CD14-positive monocyte (primary cell): ENCODE measurements at regions not wholly inside any gene's neighbourhood (a gene's known extent, or its start where the extent isn't known, plus 50 kb on each side); places are given as distances from the start of the nearest gene placed in this dataset.

Source experiments
- DNase-seq, 3 donors: peaks; one replicate each; pipeline ENCODE4 v3.0.0-alpha.2; 2011 to 2022
- H2AFZ ChIP-seq: 2 replicates; pipeline ENCODE4 v1.6.0; 2012; ENCODE audit warnings: mild to moderate bottlenecking, low read depth, low read length, inconsistent platforms; ENCODE audit not compliant: insufficient read depth, poor library complexity, severe bottlenecking
- H3K27ac ChIP-seq, 2 donors: 1 replicate in 1 of 2; 2 replicates in 1 of 2; pipeline ENCODE4 v1.5.1; 2012 to 2013; ENCODE audit warnings: low read length in 2 of 2, control low read depth in 1 of 2, inconsistent platforms in 1 of 2, low read depth in 1 of 2, mild to moderate bottlenecking in 1 of 2
- H3K27me3 ChIP-seq, 2 donors: one replicate each; pipeline versions ENCODE4 v1.6.0 to v1.6.1; 2011 to 2013; ENCODE audit warnings: low read length in 2 of 2; ENCODE audit not compliant: control insufficient read depth in 2 of 2, insufficient read depth in 2 of 2
- H3K36me3 ChIP-seq, 2 donors: replicated peaks in 1 of 2; 1 replicate in 1 of 2; 2 replicates in 1 of 2; pipeline versions ENCODE4 v1.5.1 to v1.6.1; 2012 to 2013; ENCODE audit warnings: low read length in 2 of 2, control low read depth in 1 of 2, inconsistent platforms in 1 of 2, mild to moderate bottlenecking in 1 of 2; ENCODE audit not compliant: insufficient read depth in 2 of 2, control insufficient read depth in 1 of 2
- H3K4me1 ChIP-seq, 2 donors: 1 replicate in 1 of 2; 2 replicates in 1 of 2; pipeline versions ENCODE4 v1.5.1 to v1.6.1; 2012 to 2013; ENCODE audit warnings: low read length in 2 of 2, control low read depth in 1 of 2, inconsistent platforms in 1 of 2, mild to moderate bottlenecking in 1 of 2, moderate library complexity in 1 of 2; ENCODE audit not compliant: insufficient read depth in 2 of 2, control insufficient read depth in 1 of 2
- H3K4me2 ChIP-seq: replicated peaks from 2 replicates; pipeline ENCODE3; 2012; ENCODE audit warnings: low read length, moderate library complexity, mild to moderate bottlenecking; ENCODE audit not compliant: poor library complexity, severe bottlenecking; ENCODE audit errors: extremely low read depth
- H3K4me3 ChIP-seq, 3 experiments: fragments of 200-600 bp in 1 of 3; sonication (generic) in 1 of 3; replicated peaks in 1 of 3; 1 replicate in 2 of 3; 2 replicates in 1 of 3; pipeline ENCODE4 v1.5.1; 2011 to 2013; ENCODE audit warnings: low read length in 3 of 3, mild to moderate bottlenecking in 3 of 3, control low read depth in 2 of 3, low read depth in 2 of 3, inconsistent platforms in 1 of 3, moderate library complexity in 1 of 3
- H3K79me2 ChIP-seq: 2 replicates; pipeline ENCODE4 v1.6.0; 2012; ENCODE audit warnings: mild to moderate bottlenecking, control low read depth, inconsistent platforms, low read length, moderate library complexity; ENCODE audit not compliant: insufficient read depth
- H3K9ac ChIP-seq: 2 replicates; pipeline ENCODE4 v1.6.0; 2017; ENCODE audit warnings: low read length, mild to moderate bottlenecking; ENCODE audit not compliant: insufficient read depth, poor library complexity, severe bottlenecking
- H3K9me3 ChIP-seq, 2 donors: replicated peaks in 1 of 2; 1 replicate in 1 of 2; 2 replicates in 1 of 2; pipeline versions ENCODE4 v1.5.1 to v1.6.1; 2012 to 2013; ENCODE audit warnings: low read length in 2 of 2, control low read depth in 1 of 2; ENCODE audit not compliant: control insufficient read depth in 1 of 2, insufficient read depth in 1 of 2
- H4K20me1 ChIP-seq: 2 replicates; pipeline ENCODE4 v1.6.0; 2012; ENCODE audit warnings: mild to moderate bottlenecking, low read length, control low read depth, moderate library complexity; ENCODE audit not compliant: insufficient read depth
- H3K27ac Mint-ChIP-seq, 7 donors: one replicate each; pipeline ENCODE4 v1.8.0; 2020; ENCODE audit warnings: mild to moderate bottlenecking in 7 of 7, mixed read lengths in 7 of 7, moderate library complexity in 6 of 7, inconsistent platforms in 2 of 7
- H3K27me3 Mint-ChIP-seq, 3 donors: one replicate each; pipeline ENCODE4 v1.8.0; 2021 to 2022; ENCODE audit warnings: low read depth in 3 of 3, mild to moderate bottlenecking in 3 of 3, mixed read lengths in 3 of 3, moderate library complexity in 3 of 3, inconsistent platforms in 1 of 3
- H3K36me3 Mint-ChIP-seq, 2 donors: one replicate each; pipeline ENCODE4 v1.8.0; 2020; ENCODE audit warnings: mixed read lengths in 2 of 2, inconsistent platforms in 1 of 2, mild to moderate bottlenecking in 1 of 2
- H3K4me1 Mint-ChIP-seq: one replicate; pipeline ENCODE4 v1.8.0; 2020; ENCODE audit warnings: mild to moderate bottlenecking, mixed read lengths
- H3K4me3 Mint-ChIP-seq, 2 donors: one replicate each; pipeline ENCODE4 v1.8.0; 2020; ENCODE audit warnings: mild to moderate bottlenecking in 2 of 2, mixed read lengths in 2 of 2, moderate library complexity in 1 of 2
- H3K9me3 Mint-ChIP-seq, 7 donors: one replicate each; pipeline ENCODE4 v1.8.0; 2020 to 2022; ENCODE audit warnings: mixed read lengths in 7 of 7, mild to moderate bottlenecking in 6 of 7, moderate library complexity in 6 of 7, inconsistent platforms in 2 of 7
- CTCF ChIP-seq: fragments of 200-600 bp; IDR thresholded peaks from one replicate; pipeline ENCODE4 v1.8.0; 2022; ENCODE audit warnings: antibody characterized with exemption, mild to moderate bottlenecking
- WGBS: methylation state at CpG from one replicate; pipeline ENCODE4 v1.1.5; 2013; ENCODE audit warnings: missing lambda C conversion rate; ENCODE audit not compliant: insufficient coverage; 5-methylcytosine and 5-hydroxymethylcytosine counted together
- intact Hi-C, 2 donors: fragments of 100-400 bp; cut with micrococcal nuclease; formaldehyde crosslinking; loops; one replicate each; pipeline versions ENCODE4 v1.15.0 to v1.15.1; 2023

DNA sequence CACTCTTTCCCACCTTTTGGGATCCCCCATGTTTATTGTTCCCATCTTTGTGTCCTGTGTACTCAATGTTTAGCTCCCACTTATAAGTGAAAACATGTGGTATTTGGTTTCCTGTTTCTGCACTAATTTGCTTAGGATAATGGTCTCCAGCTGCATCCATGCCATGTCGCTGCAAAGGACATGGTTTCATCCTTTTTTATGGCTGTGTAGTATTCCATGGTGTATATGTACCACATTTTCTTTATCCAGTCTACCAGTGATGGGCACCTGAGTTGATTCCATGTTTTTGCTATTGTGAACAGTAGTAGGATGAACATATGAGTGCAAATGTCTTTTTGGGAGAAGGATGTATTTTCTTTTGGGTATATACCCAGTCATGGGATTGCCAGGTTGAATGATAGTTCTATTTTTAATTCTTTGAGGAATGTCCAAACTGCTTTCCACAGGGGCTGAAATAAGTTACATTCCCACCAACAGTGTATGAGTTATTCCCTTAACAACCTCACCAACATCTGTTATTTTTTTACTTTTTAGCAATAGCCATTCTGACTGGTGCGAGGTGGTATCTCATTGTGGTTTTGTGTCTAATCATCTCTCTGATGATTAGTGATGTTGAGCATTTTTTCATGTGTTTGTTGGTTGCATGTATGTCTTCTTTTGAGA is 55.7 kb upstream of the MEDAG start:
- H3K4me2 ChIP-seq, result no peak overlapping the region
- no peak for DNase-seq
- peaks cover 0 to 5% (median 0%) of the 10 kb centered on the region in 7 donors for H3K9me3 Mint-ChIP-seq
- H2AFZ ChIP-seq, result no peak overlapping the region
- H3K36me3 ChIP-seq, result no peaks in the 10 kb centered on the region
- no peaks in the 10 kb centered on the region for H3K79me2 ChIP-seq
- no peak for TF ChIP-seq CTCF
- peaks cover 6 to 8% of the 10 kb centered on the region in 2 donors for H3K4me1 ChIP-seq
- no peaks in the 10 kb centered on the region for H3K27me3 ChIP-seq
- no peak overlapping the region for H3K4me3 Mint-ChIP-seq
- peaks cover 3 to 10% (median 5%) of the 10 kb centered on the region in 3 donors for H3K27me3 Mint-ChIP-seq
- no peak overlapping the region for H3K27ac ChIP-seq
- no CpG with 5 or more reads among the region's 2 CpGs for WGBS
- no peaks in the 10 kb centered on the region for H3K9me3 ChIP-seq
- H3K4me3 ChIP-seq, result no peak overlapping the region
- no peak overlapping the region for H3K27ac Mint-ChIP-seq
- H3K36me3 Mint-ChIP-seq, result no peaks in the 10 kb centered on the region
- H3K4me1 Mint-ChIP-seq, result peaks cover 12% of the 10 kb centered on the region
- H3K9ac ChIP-seq, result no peak overlapping the region
- intact Hi-C loops, result no loop called here
- H4K20me1 ChIP-seq, result no peaks in the 10 kb centered on the region

- no peaks in the 10 kb centered on the region for H4K20me1 ChIP-seq
Measured at GRCh38 chr13:30850867-30851211, 55.2 kb upstream of the MEDAG start.

More at GRCh38 chr13:30850867-30851211, 55.2 kb upstream of the MEDAG start:
- no peaks in the 10 kb centered on the region for H3K36me3 Mint-ChIP-seq
- TF ChIP-seq CTCF, result no peak
- intact Hi-C loops, result no loop called here
- H3K9me3 ChIP-seq, result no peaks in the 10 kb centered on the region
- H3K27me3 ChIP-seq, result no peaks in the 10 kb centered on the region
- H2AFZ ChIP-seq, result no peak overlapping the region
- no peak for DNase-seq
- no peak overlapping the region for H3K4me2 ChIP-seq
- H3K79me2 ChIP-seq, result no peaks in the 10 kb centered on the region
- H3K4me3 Mint-ChIP-seq, result no peak overlapping the region
- H3K9ac ChIP-seq, result no peak overlapping the region
- peaks cover 1 to 3% of the 10 kb centered on the region in 2 donors for H3K4me1 ChIP-seq
- H3K4me3 ChIP-seq, result no peak overlapping the region
- no peak overlapping the region for H3K27ac ChIP-seq
- no peak overlapping the region for H3K27ac Mint-ChIP-seq
- peaks cover 0 to 2% (median 0%) of the 10 kb centered on the region in 7 donors for H3K9me3 Mint-ChIP-seq
- peaks cover 7% of the 10 kb centered on the region for H3K4me1 Mint-ChIP-seq
- peaks cover 3 to 10% (median 5%) of the 10 kb centered on the region in 3 donors for H3K27me3 Mint-ChIP-seq
- H3K36me3 ChIP-seq, result no peaks in the 10 kb centered on the region
